Stomach (tissue), 8 donors: ENCODE measurements at regions not wholly inside any gene's neighbourhood (a gene's known extent, or its start where the extent isn't known, plus 50 kb on each side); places are given as distances from the start of the nearest gene placed in this dataset.

Experiments used
- DNase-seq, 2 donors: peaks; one replicate each; pipeline versions ENCODE4 v3.0.0 to v3.0.0-alpha.2; 2013 to 2019
- H3K27ac ChIP-seq, 5 donors: fragments of 200-600 bp in 4 of 5; sonication (generic) in 4 of 5; one replicate each; pipeline ENCODE4 v1.5.1; 2013 to 2019; ENCODE audit warnings: mild to moderate bottlenecking in 1 of 5, moderate library complexity in 1 of 5
- H3K27me3 ChIP-seq, 3 donors: fragments of 200-600 bp; sonication (generic); one replicate each; pipeline ENCODE4 v1.5.1; 2017 to 2019; ENCODE audit warnings: mixed run types in 1 of 3
- H3K36me3 ChIP-seq, 4 donors: fragments of 200-600 bp; sonication (generic); 1 replicate in 3 of 4; 2 replicates in 1 of 4; pipeline ENCODE4 v1.5.1; 2016 to 2019
- H3K4me1 ChIP-seq, 4 donors: fragments of 200-600 bp; sonication (generic); one replicate each; pipeline ENCODE4 v1.5.1; 2016 to 2019
- H3K4me3 ChIP-seq, 4 donors: fragments of 200-600 bp; sonication (generic) in 3 of 4; one replicate each; pipeline ENCODE4 v1.5.1; 2016 to 2019; ENCODE audit warnings: mild to moderate bottlenecking in 1 of 4
- H3K9me3 ChIP-seq, 4 donors: fragments of 200-600 bp; sonication (generic); one replicate each; pipeline ENCODE4 v1.5.1; 2016 to 2019
- CTCF ChIP-seq, 7 experiments: fragments of 450-650 bp in 4 of 7; fragments of 200-600 bp in 3 of 7; sonication (generic) in 3 of 7; IDR thresholded peaks; one replicate each; pipeline ENCODE4 v1.5.1; 2016 to 2019; ENCODE audit warnings: antibody characterized with exemption in 7 of 7, control low read depth in 2 of 7, mild to moderate bottlenecking in 1 of 7
- EP300 ChIP-seq: sonication (generic); formaldehyde crosslinking; IDR thresholded peaks from one replicate; pipeline ENCODE4 v1.6.1; 2017; ENCODE audit warnings: antibody characterized with exemption
- POLR2A ChIP-seq, 4 donors: fragments of 450-650 bp; IDR thresholded peaks; one replicate each; pipeline ENCODE4 v1.6.1; 2016; ENCODE audit warnings: antibody characterized with exemption in 4 of 4, control low read depth in 2 of 4, mild to moderate bottlenecking in 1 of 4, moderate library complexity in 1 of 4
- POLR2AphosphoS5 ChIP-seq, 3 donors: sonication (generic); formaldehyde crosslinking; IDR thresholded peaks; one replicate each; pipeline ENCODE4 v1.6.1; 2016; ENCODE audit warnings: antibody characterized with exemption in 3 of 3
- WGBS, 5 donors: extraction: QIAGEN DNeasy Blood & Tissue Kit in 3 of 5; methylation state at CpG; one replicate each; pipeline versions ENCODE4 v1.1.5 to v1.1.7; 2013 to 2018; 5-methylcytosine and 5-hydroxymethylcytosine counted together
- intact Hi-C: fragments of 100-400 bp; cut with DNase I; formaldehyde crosslinking; loops from one replicate; pipeline ENCODE4 v1.15.1; 2023; ENCODE audit warnings: low total_unique reads
- donor health status: healthy with polysubstance abuse.
- donor health status: Bipolar disorder and iron deficiency.
- donor health status: healthy.

- peaks cover 0 to 14% (median 3%) of the 10 kb centered on the region in 4 donors for H3K4me1 ChIP-seq
- H3K9me3 ChIP-seq = no peaks in the 10 kb centered on the region
- H3K27ac ChIP-seq = no peak overlapping the region
- intact Hi-C loops = loop anchor here (10.0 kb wide), 1 partner anchor 242 kb away; no protein-coding TSS in a partner anchor
- DNase-seq = peak; percentile 23 to 27
- no peaks in the 10 kb centered on the region for H3K36me3 ChIP-seq
- WGBS, 5 donors = 35 to 62% (median 51%) methylated on average over 7 of the region's 7 CpGs
- peaks cover 0 to 5% (median 0%) of the 10 kb centered on the region in 3 donors for H3K27me3 ChIP-seq
- H3K4me3 ChIP-seq = no peak overlapping the region
- TF ChIP-seq POLR2AphosphoS5 (IDR thresholded peaks at IDR 0.05) (no peak), POLR2A (IDR thresholded peaks at IDR 0.05) (no peak), EP300 (no peak), CTCF (IDR thresholded peaks at IDR 0.05) (no peak)
Observed at GRCh38 chr19:28472843-28473242, 740.1 kb downstream of the UQCRFS1 start.

GRCh38 chr19:28471731-28472510 is 741.0 kb downstream of the UQCRFS1 start:
- 64 to 77% (median 74%) methylated on average over 7 of the region's 7 CpGs for WGBS, 5 donors

GRCh38 chr19:28469544-28469943 is 743.4 kb downstream of the UQCRFS1 start:
- Histone ChIP-seq H3K27ac (no peak overlapping the region), H3K4me1 (peaks cover 0 to 14% (median 3%) of the 10 kb centered on the region in 4 donors), H3K36me3 (no peaks in the 10 kb centered on the region), H3K9me3 (no peaks in the 10 kb centered on the region), H3K27me3 (peaks cover 0 to 5% (median 0%) of the 10 kb centered on the region in 3 donors), H3K4me3 (no peak overlapping the region)
- WGBS, 5 donors = 77 to 86% (median 79%) methylated on average over 7 of the region's 7 CpGs
- no peak for DNase-seq
- no peak for TF ChIP-seq EP300
- TF ChIP-seq POLR2A (IDR thresholded peaks at IDR 0.05) = no peak
- TF ChIP-seq CTCF (IDR thresholded peaks at IDR 0.05) = no peak
- intact Hi-C loops = loop anchor here (10.0 kb wide), 1 partner anchor 405 kb away; no protein-coding TSS in a partner anchor

More at GRCh38 chr19:28471731-28472510, 741.0 kb downstream of the UQCRFS1 start:
- intact Hi-C loops = loop anchor here (10.0 kb wide), 1 partner anchor 243 kb away; no protein-coding TSS in a partner anchor
- Histone ChIP-seq H3K4me3 (no peak overlapping the region), H3K9me3 (no peaks in the 10 kb centered on the region), H3K27ac (no peak overlapping the region), H3K36me3 (no peaks in the 10 kb centered on the region), H3K27me3 (peaks cover 0 to 5% (median 0%) of the 10 kb centered on the region in 3 donors), H3K4me1 (peaks cover 0 to 14% (median 3%) of the 10 kb centered on the region in 4 donors)
- TF ChIP-seq POLR2AphosphoS5 (IDR thresholded peaks at IDR 0.05) (no peak), POLR2A (IDR thresholded peaks at IDR 0.05) (no peak), EP300 (no peak), CTCF (IDR thresholded peaks at IDR 0.05) (no peak)
- no peak for DNase-seq

- Histone ChIP-seq H3K9me3 (no peaks in the 10 kb centered on the region), H3K27me3 (peaks cover 0 to 11% (median 0%) of the 10 kb centered on the region in 3 donors), H3K27ac (no peak overlapping the region), H3K36me3 (no peaks in the 10 kb centered on the region), H3K4me3 (no peak overlapping the region), H3K4me1 (peaks cover 0 to 14% (median 3%) of the 10 kb centered on the region in 4 donors)
- intact Hi-C loops = loop anchor here (10.0 kb wide), 1 partner anchor 406 kb away; no protein-coding TSS in a partner anchor
- peak in 1 of 2 donors; percentile 78 for DNase-seq
- 22 to 31% (median 25%) methylated on average over 17 of the region's 17 CpGs for WGBS, 5 donors
- no peak for TF ChIP-seq EP300
- no peak for TF ChIP-seq CTCF (IDR thresholded peaks at IDR 0.05)
- no peak for TF ChIP-seq POLR2AphosphoS5 (IDR thresholded peaks at IDR 0.05)
- no peak for TF ChIP-seq POLR2A (IDR thresholded peaks at IDR 0.05)
Observed at GRCh38 chr19:28468701-28469459, 744.1 kb downstream of the UQCRFS1 start.
